ENCODE measurements at regions not wholly inside any gene's neighbourhood (a gene's known extent, or its start where the extent isn't known, plus 50 kb on each side); places are given as distances from the start of the nearest gene placed in this dataset.

DNA sequence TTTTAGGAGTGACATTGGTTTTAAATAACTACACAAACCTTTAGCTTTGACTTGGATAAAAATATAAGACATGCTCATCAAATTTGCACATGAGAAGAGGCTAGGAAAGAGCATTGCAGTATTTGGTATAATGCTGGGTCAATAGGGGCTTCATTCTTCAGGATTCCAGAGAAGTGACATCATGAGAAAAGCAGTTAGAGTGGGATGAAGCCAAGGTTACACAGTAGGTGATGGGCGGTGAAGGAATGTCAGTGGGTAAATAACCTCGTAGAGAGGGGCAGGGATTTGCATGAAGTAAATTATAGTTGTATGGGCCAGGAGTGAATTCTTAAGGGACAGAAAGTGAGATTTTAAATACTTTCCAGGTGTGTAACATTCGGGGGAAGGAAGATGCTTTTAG lies 216.2 kb downstream of the RFPL4B start:
- no peaks in the 10 kb centered on the region for H3K9me3 ChIP-seq (ENCODE audit: low read depth, low read length)
- H3K4me1 ChIP-seq (ENCODE audit: insufficient read depth, low read length) = no peaks in the 10 kb centered on the region
- H3K4me3 ChIP-seq (ENCODE audit: low read length) = no peak overlapping the region
- H3K27me3 ChIP-seq (ENCODE audit: insufficient read depth, low read length) = no peaks in the 10 kb centered on the region

GRCh38 chr6:112568066-112568465 lies 220.9 kb downstream of the RFPL4B start:
- H3K4me3 ChIP-seq (ENCODE audit: low read length) = no peak overlapping the region
- no peaks in the 10 kb centered on the region for H3K4me1 ChIP-seq (ENCODE audit: insufficient read depth, low read length)
- no peaks in the 10 kb centered on the region for H3K9me3 ChIP-seq (ENCODE audit: low read depth, low read length)
- H3K27me3 ChIP-seq (ENCODE audit: insufficient read depth, low read length) = no peaks in the 10 kb centered on the region

DNA sequence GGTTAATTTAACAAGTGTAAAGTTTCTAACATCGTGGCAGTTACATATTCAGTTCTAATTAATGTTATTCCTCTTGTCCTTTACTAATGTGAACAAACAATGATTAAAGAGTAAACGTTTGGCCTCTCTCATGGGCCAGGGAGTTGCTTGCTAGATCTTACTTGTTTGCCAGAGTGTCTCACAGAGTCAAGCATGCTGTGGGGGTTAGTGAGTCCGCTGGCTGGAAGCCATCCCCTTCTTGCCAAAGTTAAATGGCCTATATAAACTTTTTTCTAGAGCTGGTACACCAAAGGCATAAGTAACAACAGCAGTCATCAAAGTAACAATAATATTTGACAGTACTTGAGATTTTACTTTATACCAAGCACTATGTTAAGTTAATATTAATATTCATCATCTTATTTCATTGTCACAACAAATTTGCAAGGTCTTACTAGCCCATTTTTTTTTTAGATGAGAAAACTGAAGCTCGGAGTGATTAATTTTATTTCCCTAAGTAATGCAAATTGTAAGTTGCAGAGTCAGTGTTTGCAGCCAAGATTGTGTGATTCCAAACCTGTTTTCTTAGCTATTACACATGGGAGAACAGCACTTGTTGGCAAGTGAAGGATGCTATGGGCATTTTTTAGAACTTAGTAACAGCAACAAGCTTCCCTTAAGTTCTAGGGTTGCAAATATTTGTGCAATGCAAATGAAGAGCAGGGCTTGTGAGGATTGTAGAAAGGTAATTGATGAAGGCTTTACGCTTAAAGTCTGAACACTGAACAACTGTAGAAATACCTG lies 224.5 kb downstream of the RFPL4B start:
- Histone ChIP-seq H3K9me3 (ENCODE audit: low read depth, low read length) (no peaks in the 10 kb centered on the region), H3K4me1 (ENCODE audit: insufficient read depth, low read length) (no peaks in the 10 kb centered on the region), H3K27me3 (ENCODE audit: insufficient read depth, low read length) (no peaks in the 10 kb centered on the region), H3K4me3 (ENCODE audit: low read length) (no peak overlapping the region)

DNA sequence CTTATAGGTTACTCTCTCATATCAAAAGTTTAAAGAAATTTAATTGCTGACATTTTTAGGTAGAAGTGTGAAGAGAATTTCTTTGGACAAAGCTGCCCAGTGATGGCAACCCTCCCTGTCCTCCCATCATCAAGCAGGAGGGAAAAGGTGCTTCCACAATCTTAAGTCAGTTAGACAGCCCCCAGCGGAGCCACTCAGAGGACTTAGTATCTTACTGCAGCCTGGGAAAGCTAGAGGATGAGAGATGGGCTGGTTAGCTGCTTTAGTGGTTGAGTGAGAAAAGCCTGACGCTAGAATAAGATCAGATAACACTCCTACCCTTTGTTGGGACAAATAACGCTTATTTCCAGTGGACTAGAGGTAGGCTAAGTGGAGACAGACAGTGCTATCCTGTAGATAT lies 227.1 kb downstream of the RFPL4B start:
- no peaks in the 10 kb centered on the region for H3K27me3 ChIP-seq (ENCODE audit: insufficient read depth, low read length)
- no peak overlapping the region for H3K4me3 ChIP-seq (ENCODE audit: low read length)
- H3K9me3 ChIP-seq (ENCODE audit: low read depth, low read length) = no peaks in the 10 kb centered on the region
- H3K4me1 ChIP-seq (ENCODE audit: insufficient read depth, low read length) = no peaks in the 10 kb centered on the region

DNA sequence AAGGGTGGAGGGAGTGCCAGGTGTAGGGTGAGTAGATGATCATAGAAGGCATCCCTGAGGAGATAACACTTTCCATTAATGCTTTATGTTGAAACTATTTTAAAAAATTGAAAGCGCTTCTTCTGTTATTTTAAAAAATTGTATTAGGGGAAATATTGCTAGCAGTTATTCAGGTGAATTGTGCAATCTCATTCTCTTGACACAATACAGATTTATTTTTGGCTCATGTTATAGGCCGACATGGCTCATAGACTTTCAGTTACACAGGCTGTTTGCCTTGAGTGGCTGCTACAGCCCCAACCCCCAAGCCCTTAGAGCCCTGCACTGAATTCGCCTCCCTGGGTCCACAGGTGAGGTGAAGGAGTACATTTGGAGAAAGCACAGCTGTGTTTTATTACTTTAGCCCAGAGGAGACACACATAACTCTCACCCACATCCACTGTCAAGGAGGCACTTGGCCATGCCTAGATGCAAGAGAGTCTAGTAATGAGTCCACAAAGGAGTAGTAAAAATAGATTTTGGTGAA lies 228.2 kb downstream of the RFPL4B start:
- Histone ChIP-seq H3K4me3 (ENCODE audit: low read length) (no peak overlapping the region), H3K27me3 (ENCODE audit: insufficient read depth, low read length) (no peaks in the 10 kb centered on the region), H3K4me1 (ENCODE audit: insufficient read depth, low read length) (no peaks in the 10 kb centered on the region), H3K9me3 (ENCODE audit: low read depth, low read length) (no peaks in the 10 kb centered on the region)

GRCh38 chr6:112576423-112576822 lies 229.3 kb downstream of the RFPL4B start:
- Histone ChIP-seq H3K4me1 (ENCODE audit: insufficient read depth, low read length) (no peaks in the 10 kb centered on the region), H3K4me3 (ENCODE audit: low read length) (no peak overlapping the region), H3K9me3 (ENCODE audit: low read depth, low read length) (no peaks in the 10 kb centered on the region), H3K27me3 (ENCODE audit: insufficient read depth, low read length) (no peaks in the 10 kb centered on the region)

GRCh38 chr6:112579601-112580000 lies 232.5 kb downstream of the RFPL4B start:
- Histone ChIP-seq H3K27me3 (ENCODE audit: insufficient read depth, low read length) (no peaks in the 10 kb centered on the region), H3K4me3 (ENCODE audit: low read length) (no peak overlapping the region), H3K9me3 (ENCODE audit: low read depth, low read length) (no peaks in the 10 kb centered on the region), H3K4me1 (ENCODE audit: insufficient read depth, low read length) (no peaks in the 10 kb centered on the region)

- Histone ChIP-seq H3K27me3 (ENCODE audit: insufficient read depth, low read length) (no peaks in the 10 kb centered on the region), H3K4me1 (ENCODE audit: insufficient read depth, low read length) (no peaks in the 10 kb centered on the region), H3K4me3 (ENCODE audit: low read length) (no peak overlapping the region), H3K9me3 (ENCODE audit: low read depth, low read length) (no peaks in the 10 kb centered on the region)
These were observed 233.9 kb downstream of the RFPL4B start for GRCh38 chr6:112581015-112581414.

DNA sequence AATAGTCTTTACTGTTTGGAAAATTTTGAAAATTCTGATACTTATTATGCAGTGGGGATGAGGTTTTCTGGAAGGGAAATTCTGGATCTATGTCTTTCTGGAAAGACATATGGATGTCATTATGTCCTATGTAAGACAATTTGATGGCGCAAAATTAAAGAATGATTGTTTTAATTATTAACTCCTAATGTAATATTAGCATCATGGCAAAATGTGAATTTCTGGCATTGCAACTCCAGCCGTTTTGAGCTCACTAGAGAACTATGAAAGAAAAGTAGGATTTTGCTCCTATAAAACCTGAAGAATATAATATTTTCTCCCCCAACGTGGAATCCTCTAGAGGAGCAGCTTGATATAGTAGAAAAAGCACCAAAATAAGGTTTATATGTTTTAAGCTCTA lies 243.2 kb downstream of the RFPL4B start:
- H3K4me1 ChIP-seq (ENCODE audit: insufficient read depth, low read length) = no peaks in the 10 kb centered on the region
- H3K9me3 ChIP-seq (ENCODE audit: low read depth, low read length) = no peaks in the 10 kb centered on the region
- H3K4me3 ChIP-seq (ENCODE audit: low read length) = no peak overlapping the region
- H3K27me3 ChIP-seq (ENCODE audit: insufficient read depth, low read length) = no peaks in the 10 kb centered on the region

GRCh38 chr6:112591329-112591728 lies 244.2 kb downstream of the RFPL4B start:
- no peaks in the 10 kb centered on the region for H3K27me3 ChIP-seq (ENCODE audit: insufficient read depth, low read length)
- no peaks in the 10 kb centered on the region for H3K4me1 ChIP-seq (ENCODE audit: insufficient read depth, low read length)

DNA sequence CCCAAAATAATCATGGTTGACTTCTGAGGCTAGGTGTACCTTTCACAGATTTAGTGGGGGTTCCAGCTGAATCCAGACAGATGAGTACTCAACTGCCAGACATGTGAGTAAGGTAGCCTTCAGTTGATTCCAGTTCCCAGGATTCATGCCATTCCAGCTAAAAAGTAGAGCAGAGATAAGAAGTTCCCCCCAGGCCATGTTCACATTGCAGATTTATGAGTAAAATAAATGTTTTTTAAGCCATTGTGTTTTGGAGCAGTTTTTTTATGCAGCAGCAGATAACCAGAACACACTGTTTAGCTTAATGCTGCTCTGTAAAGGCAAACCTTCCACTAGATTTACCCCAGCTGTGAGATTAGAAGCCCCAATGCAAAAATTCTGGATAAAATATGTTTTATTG lies 245.0 kb downstream of the RFPL4B start:
- Histone ChIP-seq H3K4me1 (ENCODE audit: insufficient read depth, low read length) (no peaks in the 10 kb centered on the region), H3K27me3 (ENCODE audit: insufficient read depth, low read length) (no peaks in the 10 kb centered on the region), H3K4me3 (ENCODE audit: low read length) (no peak overlapping the region), H3K9me3 (ENCODE audit: low read depth, low read length) (no peaks in the 10 kb centered on the region)

More at GRCh38 chr6:112591329-112591728, 244.2 kb downstream of the RFPL4B start:
- H3K4me3 ChIP-seq (ENCODE audit: low read length) = no peak overlapping the region
- no peaks in the 10 kb centered on the region for H3K9me3 ChIP-seq (ENCODE audit: low read depth, low read length)

GRCh38 chr6:112594886-112595594 lies 247.9 kb downstream of the RFPL4B start:
- Histone ChIP-seq H3K9me3 (ENCODE audit: low read depth, low read length) (no peaks in the 10 kb centered on the region), H3K4me1 (ENCODE audit: insufficient read depth, low read length) (no peaks in the 10 kb centered on the region), H3K4me3 (ENCODE audit: low read length) (no peak overlapping the region)

DNA sequence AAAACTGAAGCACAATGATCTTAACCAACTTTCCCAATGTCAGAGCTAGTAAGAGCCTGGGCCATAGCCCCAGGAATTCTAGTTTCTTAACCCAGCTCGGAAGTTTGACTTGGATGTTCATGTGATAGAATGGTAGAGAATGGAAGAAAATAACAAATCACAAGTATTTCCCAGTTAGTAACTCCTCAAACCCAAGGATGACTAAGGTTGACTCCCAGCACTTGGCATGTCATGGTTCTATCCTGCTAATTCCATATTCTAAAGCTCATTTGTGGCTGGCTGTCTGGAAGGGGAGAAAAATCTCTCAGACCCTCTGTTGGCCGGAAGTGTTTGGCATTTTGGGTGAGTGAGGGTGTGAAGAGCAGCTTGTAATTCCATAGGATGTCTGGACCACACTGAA lies 248.7 kb downstream of the RFPL4B start:
- Histone ChIP-seq H3K4me3 (ENCODE audit: low read length) (no peak overlapping the region), H3K4me1 (ENCODE audit: insufficient read depth, low read length) (no peaks in the 10 kb centered on the region), H3K9me3 (ENCODE audit: low read depth, low read length) (no peaks in the 10 kb centered on the region), H3K27me3 (ENCODE audit: insufficient read depth, low read length) (no peaks in the 10 kb centered on the region)

More at GRCh38 chr6:112594886-112595594, 247.9 kb downstream of the RFPL4B start:
- no peaks in the 10 kb centered on the region for H3K27me3 ChIP-seq (ENCODE audit: insufficient read depth, low read length)

DNA sequence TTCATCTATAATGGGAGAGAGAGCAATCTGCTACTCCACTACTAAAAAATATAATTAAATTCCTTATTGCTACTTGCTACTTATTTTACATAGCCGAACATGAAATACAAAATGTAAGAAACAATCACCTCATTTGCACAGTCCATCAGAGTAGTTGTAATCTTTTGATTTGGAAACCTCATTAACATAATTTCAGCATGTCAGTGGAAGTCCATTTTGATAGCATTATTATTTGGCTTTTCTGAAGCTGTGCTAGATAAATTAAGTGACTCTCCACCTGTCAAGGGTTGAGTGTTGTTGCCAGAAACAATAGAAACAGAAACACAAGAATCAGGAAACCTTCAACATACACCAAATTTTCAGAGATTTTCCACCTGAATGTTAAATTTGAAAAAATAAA lies 250.0 kb downstream of the RFPL4B start:
- H3K4me3 ChIP-seq (ENCODE audit: low read length) = no peak overlapping the region

GRCh38 chr6:112600168-112600567 lies 253.0 kb downstream of the RFPL4B start:
- H3K4me3 ChIP-seq (ENCODE audit: low read length) = no peak overlapping the region

More for the DNA sequence above, 250.0 kb downstream of the RFPL4B start:
- no peaks in the 10 kb centered on the region for H3K27me3 ChIP-seq (ENCODE audit: insufficient read depth, low read length)
- H3K9me3 ChIP-seq (ENCODE audit: low read depth, low read length) = no peaks in the 10 kb centered on the region
- H3K4me1 ChIP-seq (ENCODE audit: insufficient read depth, low read length) = no peaks in the 10 kb centered on the region

More at GRCh38 chr6:112600168-112600567, 253.0 kb downstream of the RFPL4B start:
- Histone ChIP-seq H3K9me3 (ENCODE audit: low read depth, low read length) (no peaks in the 10 kb centered on the region), H3K27me3 (ENCODE audit: insufficient read depth, low read length) (no peaks in the 10 kb centered on the region), H3K4me1 (ENCODE audit: insufficient read depth, low read length) (no peaks in the 10 kb centered on the region)
